NCI-H1105 (cell line): ENCODE measurements at regions not wholly inside any gene's neighbourhood (a gene's known extent, or its start where the extent isn't known, plus 50 kb on each side); places are given as distances from the start of the nearest gene placed in this dataset.
"Not testable (repeated sequence)": the region's sequence is repeated elsewhere in the genome, so short reads cannot be mapped to it uniquely, and the experiment has no call there.

Experiments used
- DNase-seq: peaks from one replicate; lab custom pipeline; 2025; lab: John Stamatoyannopoulos, UW

DNA sequence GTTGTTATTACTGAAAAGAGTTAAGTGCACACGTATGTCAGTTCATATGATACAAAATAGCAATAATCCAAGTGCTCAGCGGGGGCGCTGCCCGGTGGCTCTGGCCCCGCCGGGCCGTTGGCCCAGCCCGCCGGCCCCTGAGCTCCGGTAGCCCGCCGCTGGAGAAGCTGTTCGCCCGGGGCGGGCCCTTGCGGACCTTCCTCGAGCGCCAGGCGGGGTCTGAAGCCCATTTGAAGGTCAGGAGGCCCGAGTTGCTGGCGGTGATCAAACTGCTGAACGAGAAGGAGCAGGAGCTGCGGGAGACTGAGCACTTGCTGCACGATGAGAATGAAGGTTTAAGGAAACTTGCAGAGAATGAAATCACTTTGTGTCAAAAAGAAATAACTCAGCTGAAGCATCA lies 599.0 kb downstream of the TRIML1 start:
- DNase-seq = not testable (repeated sequence)

DNA sequence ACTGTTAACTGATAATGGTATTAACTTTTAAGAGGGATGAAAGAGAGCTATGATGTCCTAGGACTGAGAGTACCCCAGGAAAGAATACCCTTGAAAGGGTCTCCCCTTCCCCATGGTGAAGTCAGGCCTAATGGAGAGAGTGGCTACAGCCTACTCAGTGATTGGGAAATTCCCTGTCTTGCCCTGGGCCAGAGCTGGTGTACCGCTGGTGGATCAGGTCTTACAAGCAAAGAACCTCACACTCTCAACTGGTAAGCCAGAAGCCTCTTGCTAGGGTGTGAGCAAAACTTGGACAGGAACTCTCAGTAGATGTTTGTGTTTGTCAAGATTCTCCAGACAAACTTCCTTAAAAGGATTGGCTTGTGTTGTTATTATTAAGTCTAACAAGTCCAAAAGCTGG lies 600.9 kb downstream of the TRIML1 start:
- DNase-seq = not testable (repeated sequence)

GRCh38 chr4:188740791-188741190 lies 601.5 kb downstream of the TRIML1 start:
- DNase-seq = not testable (repeated sequence)

- no peak for DNase-seq
Measured at GRCh38 chr4:188754372-188755002, 615.2 kb downstream of the TRIML1 start.

DNA sequence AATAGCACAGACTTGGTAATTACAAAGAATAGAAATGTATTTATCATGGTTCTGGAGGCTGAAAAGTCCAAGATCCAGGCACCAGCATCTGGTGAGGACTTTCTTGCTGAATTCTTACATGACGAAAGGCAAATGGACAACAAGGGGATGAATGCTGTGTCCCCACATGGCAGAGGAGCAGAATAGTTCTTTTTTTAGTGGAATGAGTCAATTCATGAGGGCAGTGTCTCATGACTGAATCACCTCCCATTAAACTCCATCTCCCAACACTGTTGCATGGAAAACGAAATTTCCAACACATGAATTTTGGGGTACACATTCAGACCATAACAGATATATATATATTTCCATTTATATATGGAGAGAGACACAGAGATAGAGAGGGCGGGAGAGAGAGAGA lies 628.3 kb downstream of the TRIML1 start:
- no peak for DNase-seq

DNA sequence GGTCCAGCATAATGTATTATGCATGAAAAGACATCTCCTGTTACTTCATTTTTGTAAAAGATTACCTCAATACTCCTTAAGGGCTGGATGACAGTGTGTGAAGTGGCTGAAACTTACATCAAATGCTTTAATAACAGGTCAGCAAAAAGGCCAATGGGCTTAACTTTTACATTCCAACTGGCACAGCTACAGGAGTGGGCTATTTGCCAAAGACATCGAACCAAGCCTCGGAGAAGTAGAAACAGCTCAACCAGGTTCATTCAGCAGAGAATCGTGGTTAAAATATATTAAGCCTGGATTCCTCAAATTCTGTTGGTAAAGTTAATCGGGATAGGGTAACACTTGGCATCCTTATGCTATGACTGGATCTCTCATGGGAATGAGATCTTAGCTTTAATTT lies 639.7 kb downstream of the TRIML1 start:
- no peak for DNase-seq

- DNase-seq = no peak
Measured at GRCh38 chr4:188779581-188779980, 640.3 kb downstream of the TRIML1 start.

DNA sequence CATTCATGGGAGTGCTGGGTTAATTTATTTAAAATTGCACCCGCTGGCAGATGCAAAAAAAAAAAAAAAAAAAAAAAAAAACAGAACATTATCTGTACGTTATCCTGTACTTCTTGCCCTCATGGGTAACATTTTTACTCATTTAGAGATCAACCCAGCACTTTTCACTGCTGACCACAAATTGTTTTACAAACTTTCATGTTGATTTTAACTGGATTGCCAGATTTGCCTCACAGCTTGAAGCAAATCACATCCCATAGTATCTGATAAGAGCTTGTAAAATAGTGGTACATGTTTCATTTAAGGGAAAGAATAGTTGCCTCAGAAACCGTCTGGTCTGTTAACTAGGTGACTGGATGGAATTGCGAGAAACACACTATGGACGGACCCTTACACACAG lies 640.8 kb downstream of the TRIML1 start:
- no peak for DNase-seq

GRCh38 chr4:188780686-188781085 lies 641.4 kb downstream of the TRIML1 start:
- no peak for DNase-seq

GRCh38 chr4:188781655-188782054 lies 642.4 kb downstream of the TRIML1 start:
- DNase-seq = no peak

GRCh38 chr4:188783175-188783574 lies 643.9 kb downstream of the TRIML1 start:
- no peak for DNase-seq

- no peak for DNase-seq
Measured at GRCh38 chr4:188783606-188784160, 644.4 kb downstream of the TRIML1 start.

GRCh38 chr4:188796600-188796999 lies 657.4 kb downstream of the TRIML1 start:
- not testable (repeated sequence) for DNase-seq

DNA sequence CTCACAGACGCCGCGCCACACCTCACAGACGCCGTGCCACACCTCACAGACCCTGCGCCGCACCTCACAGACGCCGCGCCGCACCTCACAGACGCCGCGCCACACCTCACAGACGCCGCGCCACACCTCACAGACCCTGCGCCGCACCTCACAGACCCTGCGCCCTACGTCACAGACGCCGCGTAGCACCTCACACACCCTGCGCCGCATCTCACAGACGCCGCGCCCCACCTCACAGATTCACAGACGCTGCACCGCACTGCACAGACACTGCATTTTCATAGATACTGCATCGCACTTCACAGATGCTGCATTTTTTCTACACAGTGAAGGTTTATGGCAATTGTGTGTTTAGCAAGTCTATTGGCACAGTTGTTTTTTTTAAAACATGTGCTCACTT lies 657.8 kb downstream of the TRIML1 start:
- DNase-seq = not testable (repeated sequence)

GRCh38 chr4:188804861-188805260 lies 665.6 kb downstream of the TRIML1 start:
- DNase-seq = no peak

DNA sequence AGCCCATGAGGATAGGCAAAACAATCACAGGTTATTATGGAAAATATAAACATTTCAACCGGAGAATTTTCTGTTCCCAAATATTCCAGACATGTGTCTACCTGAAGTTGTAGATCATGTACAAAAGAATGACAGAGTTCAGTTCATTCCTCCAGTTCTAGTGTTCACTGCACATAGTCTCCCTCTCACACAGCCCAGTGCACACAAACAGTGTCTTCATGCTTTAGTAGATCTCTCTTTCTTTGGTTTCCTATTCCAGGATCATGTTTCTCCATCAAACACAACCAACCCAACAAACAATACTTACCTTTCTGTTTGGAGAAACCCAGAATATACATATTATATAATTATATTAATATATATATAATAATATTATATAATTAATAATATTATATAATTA lies 671.9 kb downstream of the TRIML1 start:
- DNase-seq = no peak

- no peak for DNase-seq
Measured at GRCh38 chr4:188812644-188813043, 673.4 kb downstream of the TRIML1 start.

- DNase-seq = no peak
Measured at GRCh38 chr4:188818300-188818699, 679.1 kb downstream of the TRIML1 start.

GRCh38 chr4:188819233-188819632 lies 680.0 kb downstream of the TRIML1 start:
- no peak for DNase-seq

DNA sequence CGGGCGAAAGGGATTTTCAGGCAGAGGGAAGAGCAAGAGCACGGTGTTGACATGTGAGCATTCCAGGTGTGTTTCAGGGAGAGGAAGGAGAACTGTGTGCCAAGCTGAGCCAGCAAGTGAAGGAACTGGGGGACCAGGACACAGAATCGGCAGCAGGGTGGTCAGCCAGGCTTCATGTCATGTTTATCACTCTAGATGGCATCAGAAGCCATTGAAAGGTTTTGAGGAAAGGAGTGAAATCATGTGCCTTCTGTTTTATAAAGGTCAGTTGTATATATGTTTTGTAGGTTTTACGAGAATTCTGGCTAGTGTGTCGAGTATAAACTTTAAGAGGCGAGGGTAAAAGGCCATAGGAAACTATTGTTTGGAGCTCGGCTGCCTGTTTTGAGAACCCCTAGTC lies 682.3 kb downstream of the TRIML1 start:
- DNase-seq = no peak

DNA sequence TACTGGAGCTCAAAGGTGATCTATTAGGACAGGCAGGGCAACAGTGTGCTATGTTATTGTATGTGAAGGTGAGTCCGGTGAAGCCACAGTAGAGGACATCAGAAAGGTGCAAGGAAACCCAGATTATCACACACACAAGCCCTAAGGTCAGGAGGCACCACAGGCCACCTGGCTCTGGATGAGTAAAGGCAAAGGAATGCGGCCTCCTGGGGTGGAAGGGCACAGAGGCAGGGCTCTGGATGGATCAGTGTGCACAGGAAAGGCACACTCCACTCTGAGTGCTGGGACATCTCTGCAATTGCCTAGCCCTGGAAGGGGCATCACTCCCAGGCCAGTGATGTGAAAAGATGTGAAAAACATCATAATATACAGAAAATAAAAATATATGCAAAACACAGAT lies 683.5 kb downstream of the TRIML1 start:
- DNase-seq = no peak

- no peak for DNase-seq
Measured at GRCh38 chr4:188824553-188824952, 685.3 kb downstream of the TRIML1 start.

- DNase-seq = no peak
Measured at GRCh38 chr4:188826393-188826792, 687.2 kb downstream of the TRIML1 start.

- DNase-seq = no peak
Measured at GRCh38 chr4:188839704-188840103, 700.5 kb downstream of the TRIML1 start.
